H1 (cell line): ENCODE measurements at regions not wholly inside any gene's neighbourhood (a gene's known extent, or its start where the extent isn't known, plus 50 kb on each side); places are given as distances from the start of the nearest gene placed in this dataset.

Source experiments
- BCL11A ChIP-seq, 2 experiments: IDR thresholded peaks; one replicate each; pipeline ENCODE4 v1.6.1; 2011; ENCODE audit warnings: low read depth in 2 of 2, low read length in 2 of 2, mild to moderate bottlenecking in 2 of 2
- CEBPB ChIP-seq: IDR thresholded peaks from 2 replicates; pipeline ENCODE4 v1.6.1; 2012; ENCODE audit warnings: low read depth, low read length
- EGR1 ChIP-seq: IDR thresholded peaks from 2 replicates; pipeline ENCODE4 v1.6.1; 2011; ENCODE audit warnings: low read depth, low read length, borderline replicate concordance
- GABPA ChIP-seq: IDR thresholded peaks from 2 replicates; pipeline ENCODE4 v1.6.1; 2011; ENCODE audit warnings: mild to moderate bottlenecking, low read length, moderate library complexity, borderline replicate concordance; ENCODE audit not compliant: insufficient read depth
- POLR2A ChIP-seq, 2 experiments: IDR thresholded peaks; 1 replicate in 1 of 2; 2 replicates in 1 of 2; pipeline ENCODE4 v1.6.1; 2011; ENCODE audit warnings: low read depth in 2 of 2, low read length in 2 of 2, mild to moderate bottlenecking in 2 of 2; ENCODE audit errors: control extremely low read depth in 1 of 2
- POLR2AphosphoS5 ChIP-seq: IDR thresholded peaks from 2 replicates; pipeline ENCODE4 v1.6.1; 2011; ENCODE audit warnings: low read depth, low read length
- RFX5 ChIP-seq: IDR thresholded peaks from 2 replicates; pipeline ENCODE4 v1.6.1; 2011; ENCODE audit warnings: low read depth, low read length, improper control_type of control experiment, borderline replicate concordance
- SIN3A ChIP-seq, 2 experiments: IDR thresholded peaks in 1 of 2; conservative IDR thresholded peaks in 1 of 2; 2 replicates each; pipeline ENCODE4 v1.6.1; 2011 to 2012; ENCODE audit warnings: low read length in 2 of 2, improper control_type of control experiment in 1 of 2, low read depth in 1 of 2, mild to moderate bottlenecking in 1 of 2
- SP1 ChIP-seq: IDR thresholded peaks from 2 replicates; pipeline ENCODE4 v1.6.1; 2011; ENCODE audit warnings: low read depth, low read length
- TAF1 ChIP-seq: IDR thresholded peaks from 2 replicates; pipeline ENCODE4 v1.6.1; 2011; ENCODE audit warnings: mild to moderate bottlenecking, low read depth, low read length
- TBP ChIP-seq: IDR thresholded peaks from 2 replicates; pipeline ENCODE4 v1.6.1; 2011; ENCODE audit warnings: low read depth, low read length, improper control_type of control experiment
- USF2 ChIP-seq: IDR thresholded peaks from 2 replicates; pipeline ENCODE4 v1.6.1; 2011; ENCODE audit warnings: low read length, improper control_type of control experiment
- TF ChIP-seq, protein P1 (sequence below), 3 experiments: IDR thresholded peaks; 1 replicate in 2 of 3; 2 replicates in 1 of 3; pipeline versions ENCODE4 v1.5.1 to v1.6.1; 2011; ENCODE audit warnings: low read length in 3 of 3, mild to moderate bottlenecking in 3 of 3, inconsistent platforms in 2 of 3, low read depth in 1 of 3, moderate library complexity in 1 of 3; ENCODE audit not compliant: insufficient read depth in 1 of 3; ENCODE audit errors: control extremely low read depth in 1 of 3

- no peak for TF ChIP-seq CEBPB
- TF ChIP-seq, protein P1, sequence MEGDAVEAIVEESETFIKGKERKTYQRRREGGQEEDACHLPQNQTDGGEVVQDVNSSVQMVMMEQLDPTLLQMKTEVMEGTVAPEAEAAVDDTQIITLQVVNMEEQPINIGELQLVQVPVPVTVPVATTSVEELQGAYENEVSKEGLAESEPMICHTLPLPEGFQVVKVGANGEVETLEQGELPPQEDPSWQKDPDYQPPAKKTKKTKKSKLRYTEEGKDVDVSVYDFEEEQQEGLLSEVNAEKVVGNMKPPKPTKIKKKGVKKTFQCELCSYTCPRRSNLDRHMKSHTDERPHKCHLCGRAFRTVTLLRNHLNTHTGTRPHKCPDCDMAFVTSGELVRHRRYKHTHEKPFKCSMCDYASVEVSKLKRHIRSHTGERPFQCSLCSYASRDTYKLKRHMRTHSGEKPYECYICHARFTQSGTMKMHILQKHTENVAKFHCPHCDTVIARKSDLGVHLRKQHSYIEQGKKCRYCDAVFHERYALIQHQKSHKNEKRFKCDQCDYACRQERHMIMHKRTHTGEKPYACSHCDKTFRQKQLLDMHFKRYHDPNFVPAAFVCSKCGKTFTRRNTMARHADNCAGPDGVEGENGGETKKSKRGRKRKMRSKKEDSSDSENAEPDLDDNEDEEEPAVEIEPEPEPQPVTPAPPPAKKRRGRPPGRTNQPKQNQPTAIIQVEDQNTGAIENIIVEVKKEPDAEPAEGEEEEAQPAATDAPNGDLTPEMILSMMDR (IDR thresholded peaks at IDR 0.05; ENCODE audit: control extremely low read depth in 1 of 3, insufficient read depth in 1 of 3, low read depth in 1 of 3, low read length in 3 of 3), result peak; percentile 78 to 81 (median 81)
- no peak for TF ChIP-seq RFX5
- TF ChIP-seq SIN3A (conservative IDR thresholded peaks at IDR 0.05 in 1 of 2, IDR thresholded peaks at IDR 0.05 in 1 of 2; ENCODE audit: low read depth in 1 of 2, low read length in 2 of 2), result no peak
- TF ChIP-seq USF2, result no peak
- TF ChIP-seq POLR2AphosphoS5, result no peak
- TF ChIP-seq GABPA, result no peak
- TF ChIP-seq EGR1, result no peak
- TF ChIP-seq BCL11A (IDR thresholded peaks at IDR 0.05; ENCODE audit: low read depth in 2 of 2, low read length in 2 of 2), result no peak
- TF ChIP-seq POLR2A (IDR thresholded peaks at IDR 0.05; ENCODE audit: control extremely low read depth in 1 of 2, low read depth in 2 of 2, low read length in 2 of 2), result no peak
- TF ChIP-seq TAF1, result no peak
- TF ChIP-seq TBP, result no peak
- TF ChIP-seq SP1, result no peak
Measured at GRCh38 chr2:121099329-121100290, 185.4 kb downstream of the TFCP2L1 start.
